Breast epithelium (tissue), 3 donors: ENCODE measurements at regions not wholly inside any gene's neighbourhood (a gene's known extent, or its start where the extent isn't known, plus 50 kb on each side); places are given as distances from the start of the nearest gene placed in this dataset.

Experiments
- POLR2A ChIP-seq: fragments of 450-650 bp; IDR thresholded peaks from one replicate; pipeline ENCODE4 v1.6.1; 2016; ENCODE audit warnings: antibody characterized with exemption, mild to moderate bottlenecking, moderate library complexity
- POLR2AphosphoS5 ChIP-seq, 3 donors: sonication (generic); formaldehyde crosslinking; IDR thresholded peaks; one replicate each; pipeline ENCODE4 v1.6.1; 2017; ENCODE audit warnings: antibody characterized with exemption in 3 of 3
- TF ChIP-seq, protein P1 (sequence below), 3 donors: fragments of 450-650 bp; IDR thresholded peaks; one replicate each; pipeline ENCODE4 v1.5.1; 2016 to 2017; ENCODE audit warnings: antibody characterized with exemption in 3 of 3, mild to moderate bottlenecking in 3 of 3, moderate library complexity in 3 of 3

DNA sequence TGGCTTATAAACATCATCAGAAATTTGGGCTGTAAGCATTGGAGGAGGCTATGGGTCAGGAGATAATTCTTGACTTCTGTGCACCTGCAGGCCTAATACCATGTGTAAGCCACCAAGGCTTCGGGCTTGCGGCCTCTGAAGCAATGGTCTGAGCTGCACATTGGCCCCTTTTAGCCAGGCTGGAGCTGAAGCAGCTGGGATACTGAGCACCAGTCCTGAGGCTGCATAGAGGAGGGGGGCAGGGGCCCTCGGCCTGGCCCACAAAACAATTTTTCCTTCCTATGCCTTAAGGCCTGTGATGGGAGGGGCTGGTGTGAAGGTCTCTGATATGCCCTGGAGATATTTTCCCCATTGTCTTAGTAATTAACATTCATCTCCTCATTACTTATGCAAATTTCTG lies 373.0 kb upstream of the HTR2C start:
- TF ChIP-seq, protein P1, sequence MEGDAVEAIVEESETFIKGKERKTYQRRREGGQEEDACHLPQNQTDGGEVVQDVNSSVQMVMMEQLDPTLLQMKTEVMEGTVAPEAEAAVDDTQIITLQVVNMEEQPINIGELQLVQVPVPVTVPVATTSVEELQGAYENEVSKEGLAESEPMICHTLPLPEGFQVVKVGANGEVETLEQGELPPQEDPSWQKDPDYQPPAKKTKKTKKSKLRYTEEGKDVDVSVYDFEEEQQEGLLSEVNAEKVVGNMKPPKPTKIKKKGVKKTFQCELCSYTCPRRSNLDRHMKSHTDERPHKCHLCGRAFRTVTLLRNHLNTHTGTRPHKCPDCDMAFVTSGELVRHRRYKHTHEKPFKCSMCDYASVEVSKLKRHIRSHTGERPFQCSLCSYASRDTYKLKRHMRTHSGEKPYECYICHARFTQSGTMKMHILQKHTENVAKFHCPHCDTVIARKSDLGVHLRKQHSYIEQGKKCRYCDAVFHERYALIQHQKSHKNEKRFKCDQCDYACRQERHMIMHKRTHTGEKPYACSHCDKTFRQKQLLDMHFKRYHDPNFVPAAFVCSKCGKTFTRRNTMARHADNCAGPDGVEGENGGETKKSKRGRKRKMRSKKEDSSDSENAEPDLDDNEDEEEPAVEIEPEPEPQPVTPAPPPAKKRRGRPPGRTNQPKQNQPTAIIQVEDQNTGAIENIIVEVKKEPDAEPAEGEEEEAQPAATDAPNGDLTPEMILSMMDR (IDR thresholded peaks at IDR 0.05), result no peak
- TF ChIP-seq POLR2A (no peak), POLR2AphosphoS5 (IDR thresholded peaks at IDR 0.05) (no peak)
